ENCODE measurements at regions not wholly inside any gene's neighbourhood (a gene's known extent, or its start where the extent isn't known, plus 50 kb on each side); places are given as distances from the start of the nearest gene placed in this dataset.
"Not testable (repeated sequence)": the region's sequence is repeated elsewhere in the genome, so short reads cannot be mapped to it uniquely, and the experiment has no call there.

DNA sequence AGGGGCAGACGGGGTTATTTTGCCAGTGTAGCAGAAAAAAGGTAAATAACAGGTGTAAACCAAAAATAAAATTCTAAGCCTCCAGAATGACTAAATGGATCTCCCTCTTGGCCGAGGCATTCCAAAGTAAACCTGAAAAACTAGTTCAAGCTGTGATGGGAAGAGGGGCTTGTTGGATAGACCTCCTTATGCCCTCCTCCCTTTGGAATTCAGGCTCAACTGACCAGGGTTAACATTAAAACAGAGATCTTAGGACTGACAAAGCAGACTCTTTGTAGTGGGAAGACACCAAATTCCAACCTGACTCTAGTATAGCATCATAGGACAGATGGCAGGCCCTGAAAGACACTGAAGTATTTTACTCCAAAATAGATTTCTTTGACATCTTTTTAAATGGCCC, 113.8 kb upstream of the ITGB1 start:
- in situ Hi-C loops (cut with MboI; ENCODE audit: low sequenced_read_pairs) = no loop called here

DNA sequence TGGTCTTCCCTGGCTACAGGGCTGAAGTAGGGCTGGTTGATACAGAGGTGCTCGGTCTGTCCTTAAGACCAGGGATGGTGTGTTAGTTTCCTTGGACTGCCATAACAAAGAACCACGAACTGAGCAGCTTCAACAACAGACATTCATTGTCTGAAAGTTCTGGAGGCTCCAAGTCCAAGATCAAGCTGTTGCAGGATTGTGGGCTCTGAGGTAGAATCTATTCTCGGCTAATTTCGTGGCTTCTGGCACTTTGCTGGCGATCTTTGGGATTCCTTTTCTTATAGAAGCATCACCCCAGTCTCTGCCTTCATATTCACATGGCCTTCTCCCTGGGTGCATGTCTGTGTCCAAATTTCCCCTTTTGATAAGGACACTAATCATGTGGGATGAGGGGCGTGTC, 112.1 kb upstream of the ITGB1 start:
- in situ Hi-C loops (cut with MboI; ENCODE audit: low sequenced_read_pairs) = no loop called here

DNA sequence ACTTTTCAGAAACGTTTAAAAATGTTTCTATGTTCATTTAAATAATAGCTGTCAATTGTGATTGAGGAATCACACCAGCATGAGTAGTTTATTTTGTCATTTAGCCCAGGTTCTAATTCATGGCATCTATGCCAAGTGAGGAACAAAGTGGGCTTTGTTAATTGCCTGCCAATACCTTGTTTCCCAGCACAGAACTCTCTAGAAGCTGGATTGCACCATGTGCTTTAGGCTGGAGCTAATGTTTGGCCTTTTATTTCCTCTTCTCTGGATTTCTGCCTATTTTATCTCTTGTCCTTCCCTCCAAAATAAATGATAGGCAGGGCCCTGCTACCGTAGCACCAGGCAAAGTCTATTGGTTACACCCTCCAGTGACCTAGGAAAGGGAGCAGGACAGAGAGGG, 109.9 kb upstream of the ITGB1 start:
- in situ Hi-C loops (cut with MboI; ENCODE audit: low sequenced_read_pairs) = no loop called here

DNA sequence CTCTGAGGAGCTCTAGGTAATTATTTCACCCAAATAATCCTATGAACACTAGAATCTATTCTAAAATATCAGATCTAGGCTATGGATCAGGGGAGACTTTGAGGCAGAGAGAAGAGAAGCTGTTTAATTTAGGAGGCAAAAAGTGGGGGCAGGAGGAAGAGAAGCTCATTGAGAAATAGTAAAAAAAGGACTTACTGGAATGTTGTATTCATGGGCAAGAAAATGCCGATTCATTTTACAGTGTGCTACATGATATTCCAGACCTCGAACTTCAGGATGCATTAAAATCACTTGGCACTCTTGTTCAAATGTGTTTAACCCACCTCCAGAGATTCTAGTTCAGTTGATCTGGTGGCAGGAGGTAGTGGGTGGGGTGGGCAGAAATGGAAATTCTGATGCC, 109.5 kb upstream of the ITGB1 start:
- in situ Hi-C loops (cut with MboI; ENCODE audit: low sequenced_read_pairs) = no loop called here

DNA sequence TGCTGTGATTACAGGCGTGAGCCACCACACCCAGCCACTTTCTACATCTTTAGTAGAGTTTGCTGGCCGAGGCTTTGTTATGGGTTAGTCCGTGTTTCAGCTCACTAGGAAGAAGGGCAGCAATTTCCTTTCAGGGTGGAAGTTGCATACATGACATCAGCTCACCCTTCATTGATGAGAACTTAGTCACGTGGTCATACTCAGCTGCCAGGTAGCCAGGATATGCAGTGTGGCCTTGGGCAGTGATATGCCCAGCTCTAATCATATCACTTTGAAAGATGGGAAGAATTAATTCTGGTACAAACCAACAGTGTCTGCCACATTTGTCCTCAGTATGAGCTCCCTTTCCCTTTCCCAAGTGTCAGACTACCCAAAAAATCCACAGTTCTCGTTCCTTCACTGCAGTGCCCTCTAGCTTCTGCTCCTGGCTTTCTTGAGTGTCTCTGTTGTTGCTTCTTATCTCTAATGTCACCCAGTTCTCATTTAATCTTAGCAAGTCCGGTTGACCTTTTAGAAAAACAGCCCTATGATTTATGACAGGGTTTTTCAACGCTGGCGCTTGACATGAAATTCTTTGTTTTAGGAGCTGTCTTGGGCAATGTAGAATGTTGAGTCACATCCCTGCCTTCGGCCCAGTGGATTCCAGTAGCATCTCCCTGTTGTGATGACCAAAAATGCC, 108.7 kb upstream of the ITGB1 start:
- in situ Hi-C loops (cut with MboI; ENCODE audit: low sequenced_read_pairs) = no loop called here

DNA sequence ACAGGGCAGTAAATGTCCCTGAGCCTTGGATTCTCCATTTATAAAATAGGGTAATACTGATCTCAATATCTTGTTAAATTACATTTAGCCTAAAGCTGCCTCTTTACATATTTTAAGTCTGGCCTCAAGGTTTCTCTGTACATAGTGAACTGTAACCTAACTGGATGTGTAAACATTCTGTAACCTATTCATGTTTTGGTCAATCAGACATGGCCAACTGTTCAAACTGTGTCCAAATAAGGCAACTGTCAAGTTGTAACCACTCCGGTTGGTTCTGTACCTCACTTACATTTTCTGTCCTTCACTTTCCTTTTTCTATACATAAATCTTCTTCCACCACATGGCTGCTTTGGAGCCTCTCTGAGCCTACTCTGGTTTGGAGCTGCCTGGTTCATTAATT, 107.1 kb upstream of the ITGB1 start:
- in situ Hi-C loops (cut with MboI; ENCODE audit: low sequenced_read_pairs) = no loop called here

DNA sequence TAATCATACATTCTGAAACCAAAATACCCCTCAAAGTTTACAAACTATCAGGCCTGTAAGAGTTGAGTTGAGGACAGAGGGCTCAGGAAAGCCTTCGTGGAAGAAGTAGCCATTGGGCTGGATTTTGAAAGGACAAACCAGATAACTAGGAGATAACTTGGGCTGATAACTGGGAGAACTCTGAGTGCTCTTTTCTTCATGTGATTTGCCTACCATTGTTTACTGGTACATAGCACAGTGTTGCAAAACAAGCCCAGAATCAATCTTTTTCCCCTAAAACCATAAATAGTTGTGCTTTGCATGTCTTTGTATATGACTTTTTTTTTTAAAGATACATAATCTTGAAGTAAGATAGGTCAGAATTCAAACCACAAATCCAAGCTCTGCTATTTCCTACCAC, 106.7 kb upstream of the ITGB1 start:
- in situ Hi-C loops (cut with MboI; ENCODE audit: low sequenced_read_pairs) = no loop called here

DNA sequence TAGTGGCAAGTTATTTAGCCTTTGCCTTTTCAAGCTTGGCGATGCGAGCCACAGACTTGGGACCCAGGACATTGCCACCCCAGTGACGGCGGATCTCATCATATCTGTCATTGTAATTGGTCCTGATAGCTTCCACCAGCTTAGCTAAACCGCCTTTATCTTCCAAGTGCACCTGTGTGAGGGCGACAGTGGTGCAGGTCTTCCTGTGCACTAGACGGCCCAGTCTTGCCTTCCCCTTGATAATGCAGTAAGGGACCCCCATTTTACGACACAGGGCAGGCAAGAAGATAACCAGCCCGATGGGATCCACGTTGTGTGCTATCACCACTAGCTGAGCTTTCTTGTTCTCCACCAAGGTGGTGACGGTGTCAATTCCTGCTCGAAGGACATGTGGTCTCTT, 99.6 kb upstream of the ITGB1 start:
- in situ Hi-C loops (cut with MboI; ENCODE audit: low sequenced_read_pairs) = no loop called here

DNA sequence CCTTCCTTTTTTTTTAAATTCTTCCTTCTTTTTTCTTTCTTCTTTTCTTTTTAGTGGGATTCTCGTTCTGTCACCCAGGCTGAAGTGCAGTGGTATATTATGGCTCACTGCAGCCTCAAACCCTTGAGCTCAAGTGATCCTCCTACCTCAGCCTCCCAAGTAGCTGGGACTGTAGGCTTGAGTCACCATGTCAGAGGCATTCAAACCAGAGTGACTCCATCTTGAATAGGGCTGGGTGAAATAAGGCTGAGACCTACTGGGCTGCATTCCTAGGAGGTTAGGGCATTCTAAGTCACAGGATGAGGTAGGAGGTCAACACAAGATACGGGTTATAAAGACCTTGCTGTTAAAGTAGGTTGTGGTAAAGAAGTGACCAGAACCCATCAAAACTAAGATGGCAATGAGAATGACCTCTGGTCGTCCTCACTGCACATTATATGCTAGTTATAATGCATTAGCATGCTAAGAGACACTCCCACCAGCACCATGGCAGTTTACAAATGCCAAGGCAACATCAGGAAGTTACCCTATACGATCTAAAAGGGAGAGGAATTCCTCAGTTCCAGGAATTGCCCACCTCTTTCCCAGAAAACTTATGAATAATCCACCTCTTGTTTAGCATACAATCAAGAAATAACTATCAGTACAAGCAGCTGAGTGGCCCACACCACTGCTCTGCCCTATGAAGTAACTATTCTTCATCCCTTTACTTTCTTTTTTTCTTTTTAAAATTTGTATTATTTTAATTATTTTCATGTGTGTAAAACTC, 99.0 kb upstream of the ITGB1 start:
- in situ Hi-C loops (cut with MboI; ENCODE audit: low sequenced_read_pairs) = no loop called here

DNA sequence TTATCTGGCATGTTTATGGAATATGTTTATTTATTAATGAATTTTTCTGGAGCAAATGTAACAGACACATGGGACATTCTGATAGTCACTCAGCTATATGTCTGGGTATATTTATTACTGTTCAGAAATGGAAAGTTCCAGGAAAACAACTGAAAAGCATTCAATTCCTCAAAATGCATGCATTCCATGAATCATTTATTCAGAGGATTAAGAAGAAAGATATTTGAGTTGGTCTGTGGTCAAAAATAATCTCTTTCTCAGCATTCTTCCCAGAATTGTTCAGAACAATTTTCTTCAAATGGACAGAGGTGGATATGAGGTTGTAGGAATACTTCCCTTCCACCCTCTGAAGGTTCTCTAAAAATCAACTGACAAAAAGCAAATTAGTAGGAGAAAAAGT, 97.6 kb upstream of the ITGB1 start:
- in situ Hi-C loops (cut with MboI; ENCODE audit: low sequenced_read_pairs) = no loop called here

DNA sequence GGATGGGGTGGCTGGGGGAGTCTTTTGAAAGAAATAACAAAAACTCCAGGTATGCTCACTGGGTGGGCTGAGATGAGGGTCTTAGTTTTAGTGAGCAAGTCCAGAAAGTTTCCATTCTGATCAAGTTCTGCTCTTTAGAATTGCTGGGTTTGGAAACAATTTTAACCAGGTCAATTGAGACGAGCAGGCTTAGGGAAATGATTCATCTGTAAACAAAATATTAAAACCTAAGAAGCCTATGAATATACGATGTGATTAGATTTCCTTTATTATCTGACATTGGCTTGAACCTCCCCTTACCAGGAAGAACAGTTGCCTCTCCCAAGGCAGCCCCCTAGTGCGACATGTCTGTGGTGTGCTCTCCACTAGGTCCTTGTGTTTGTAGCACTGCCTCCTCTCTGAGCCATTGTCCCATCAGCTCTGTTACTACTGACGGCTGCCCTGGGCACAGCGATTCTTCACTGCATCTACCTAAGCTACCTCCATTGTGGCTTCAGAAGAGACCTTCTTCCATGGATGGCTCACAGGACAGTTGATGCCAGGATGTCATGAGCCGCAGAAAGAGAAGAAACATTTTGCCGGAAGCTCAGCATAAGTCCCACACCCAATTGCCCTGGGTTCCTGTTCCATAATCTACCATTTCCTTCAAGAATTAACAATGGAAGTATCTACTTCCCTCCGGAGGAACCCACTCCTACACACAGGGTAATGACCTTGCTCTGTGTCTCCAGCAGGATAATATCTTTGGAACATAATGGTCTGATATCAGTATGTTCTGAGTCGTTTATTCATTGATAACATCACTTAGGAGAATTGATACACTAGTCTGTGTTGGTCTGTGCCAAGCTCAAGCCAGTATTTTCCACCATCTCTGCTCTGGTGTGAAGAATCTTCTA, 95.1 kb upstream of the ITGB1 start:
- in situ Hi-C loops (cut with MboI; ENCODE audit: low sequenced_read_pairs) = no loop called here

DNA sequence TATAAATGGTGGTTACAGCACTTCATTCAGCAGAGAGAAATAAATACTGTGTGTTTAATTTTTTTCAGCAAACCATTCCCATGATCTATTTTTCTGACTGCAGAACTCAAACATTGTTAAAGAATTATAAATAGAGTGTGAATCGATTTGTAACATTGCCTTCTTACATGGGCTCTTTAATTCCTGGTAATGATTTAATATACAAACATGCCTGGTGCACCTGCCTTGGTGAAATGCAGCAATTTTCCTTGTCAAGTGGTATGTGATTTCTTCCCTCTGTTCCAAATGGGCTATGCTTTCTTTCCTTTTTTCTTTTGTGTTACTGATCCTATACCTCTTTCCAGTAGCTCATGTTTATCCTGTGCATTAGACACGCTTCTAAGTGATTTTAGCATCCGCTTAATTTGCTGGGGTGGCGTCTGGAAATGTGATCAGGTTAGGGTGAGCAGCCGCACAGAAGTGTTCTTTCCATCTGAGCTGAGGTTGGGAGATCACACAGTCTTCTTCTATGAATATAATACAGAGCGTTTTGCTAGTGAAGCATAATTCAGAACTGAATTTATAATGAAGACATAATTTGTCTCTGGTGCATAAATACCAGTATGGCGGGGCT, 94.3 kb upstream of the ITGB1 start:
- in situ Hi-C loops (cut with MboI; ENCODE audit: low sequenced_read_pairs) = no loop called here

DNA sequence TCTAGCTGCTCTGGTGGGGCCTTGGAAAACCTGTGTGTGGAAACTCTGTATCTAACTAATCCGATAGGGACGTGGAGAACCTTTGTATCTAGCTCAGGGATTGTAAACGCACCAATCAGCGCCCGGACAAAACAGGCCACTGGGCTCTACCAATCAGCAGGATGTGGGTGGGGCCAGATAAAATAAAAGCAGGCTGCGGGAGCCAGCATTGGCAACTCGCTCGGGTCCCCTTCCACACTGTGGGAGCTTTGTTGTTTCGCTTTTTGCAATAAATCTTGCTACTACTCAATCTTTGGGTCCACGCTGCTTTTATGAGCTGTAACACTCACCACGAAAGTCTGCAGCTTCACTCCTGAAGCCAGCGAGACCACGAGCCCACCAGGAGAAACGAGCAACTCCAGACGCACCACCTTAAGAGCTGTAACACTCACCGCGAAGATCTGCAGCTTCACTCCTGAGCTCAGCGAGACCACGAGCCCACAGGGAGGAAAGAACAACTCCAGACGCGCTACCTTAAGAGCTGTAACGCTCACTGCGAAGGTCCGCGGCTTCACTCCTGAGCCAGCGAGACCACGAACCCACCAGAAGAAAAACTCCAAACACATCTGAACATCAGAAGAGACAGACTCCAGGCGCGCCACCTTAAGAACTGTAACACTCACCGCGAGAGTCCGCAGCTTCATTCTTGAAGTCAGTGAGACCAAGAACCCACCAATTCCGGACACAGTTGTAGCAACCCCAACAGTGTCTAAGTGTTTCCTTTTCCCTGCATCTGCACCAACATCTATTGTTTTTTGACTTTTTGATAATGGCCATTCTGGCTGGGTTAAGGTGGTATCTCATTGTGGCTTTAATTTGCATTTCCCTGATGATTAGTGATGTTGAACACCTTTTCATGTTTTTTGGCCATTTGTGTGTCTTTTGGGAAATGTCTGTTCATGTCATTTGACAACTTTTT, 92.2 kb upstream of the ITGB1 start:
- in situ Hi-C loops (cut with MboI; ENCODE audit: low sequenced_read_pairs) = not testable (repeated sequence)

DNA sequence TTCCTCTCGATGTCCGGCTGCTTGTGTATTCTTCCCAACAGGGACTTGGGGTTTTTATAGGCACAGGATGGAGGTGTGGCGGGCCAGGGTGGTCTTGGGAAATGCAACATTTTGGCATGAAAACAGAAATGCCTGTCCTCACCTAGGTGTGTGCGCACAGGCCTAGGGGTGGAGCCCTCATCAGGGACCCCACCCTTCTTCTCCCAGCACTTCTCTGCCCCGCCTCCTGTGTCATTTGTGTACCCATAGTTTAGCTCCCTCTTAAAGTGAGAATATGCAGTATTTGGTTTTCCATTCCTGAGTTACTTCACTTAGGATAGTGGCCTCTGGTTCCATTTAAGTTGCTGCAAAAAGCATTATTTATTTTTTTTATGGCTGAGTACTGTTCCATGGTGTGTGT, 90.2 kb upstream of the ITGB1 start:
- in situ Hi-C loops (cut with MboI; ENCODE audit: low sequenced_read_pairs) = no loop called here

DNA sequence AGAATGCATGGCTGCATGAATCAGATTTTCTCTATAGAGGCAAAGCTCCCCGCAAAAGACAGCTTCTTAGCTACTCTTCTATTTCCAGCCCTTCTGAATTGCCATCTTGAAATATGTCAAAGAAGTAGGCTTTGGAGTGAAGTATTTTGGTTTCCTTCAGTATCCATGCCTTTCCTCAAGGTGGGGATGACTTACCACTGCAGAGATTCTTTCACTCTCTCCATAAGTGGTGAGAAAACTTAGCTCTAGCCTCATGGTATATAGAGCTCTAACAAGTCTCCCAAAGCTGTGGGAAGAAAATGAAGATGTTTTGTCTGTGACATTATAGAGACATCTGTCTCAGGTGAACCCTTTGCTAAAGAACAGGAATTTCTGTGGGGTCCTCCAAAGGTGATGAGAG, 89.6 kb upstream of the ITGB1 start:
- in situ Hi-C loops (cut with MboI; ENCODE audit: low sequenced_read_pairs) = no loop called here

DNA sequence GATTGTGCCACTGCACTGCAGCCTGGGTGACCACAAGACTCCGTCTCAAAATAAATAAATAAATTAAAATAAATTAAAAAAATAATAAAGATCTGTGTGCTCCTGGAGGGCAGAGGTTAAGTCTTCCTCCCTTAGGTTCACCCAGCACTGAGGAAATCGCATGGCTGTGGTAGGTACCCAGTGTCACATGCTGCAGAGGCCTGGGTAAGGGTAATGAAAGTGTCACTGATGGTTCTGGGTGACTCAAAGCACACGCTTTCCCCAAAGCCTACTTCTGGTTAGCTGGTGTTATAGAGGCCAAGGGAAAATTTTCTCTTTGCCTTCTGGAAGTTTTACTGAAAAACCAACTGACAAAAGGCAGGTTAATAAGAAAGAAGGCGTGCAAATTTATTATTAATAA, 88.8 kb upstream of the ITGB1 start:
- in situ Hi-C loops (cut with MboI; ENCODE audit: low sequenced_read_pairs) = no loop called here

DNA sequence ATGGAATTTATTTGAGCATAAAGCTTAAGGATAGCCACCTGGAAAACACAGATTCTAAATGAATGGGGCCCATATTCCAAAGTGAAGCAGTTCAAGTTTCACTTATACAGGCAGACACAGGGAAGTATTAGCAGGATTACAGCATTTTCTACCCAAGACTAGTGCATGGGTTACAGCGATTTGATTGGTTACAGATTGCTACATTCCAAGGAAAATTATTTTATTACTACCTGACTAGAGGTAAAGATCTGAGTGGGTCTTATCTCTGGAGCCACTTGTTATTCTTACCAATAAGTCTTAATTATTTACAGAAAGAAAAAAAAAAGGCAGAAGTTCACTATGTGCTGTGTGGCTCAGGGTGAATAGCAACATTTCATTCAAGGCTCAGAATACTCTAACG, 87.4 kb upstream of the ITGB1 start:
- in situ Hi-C loops (cut with MboI; ENCODE audit: low sequenced_read_pairs) = no loop called here

DNA sequence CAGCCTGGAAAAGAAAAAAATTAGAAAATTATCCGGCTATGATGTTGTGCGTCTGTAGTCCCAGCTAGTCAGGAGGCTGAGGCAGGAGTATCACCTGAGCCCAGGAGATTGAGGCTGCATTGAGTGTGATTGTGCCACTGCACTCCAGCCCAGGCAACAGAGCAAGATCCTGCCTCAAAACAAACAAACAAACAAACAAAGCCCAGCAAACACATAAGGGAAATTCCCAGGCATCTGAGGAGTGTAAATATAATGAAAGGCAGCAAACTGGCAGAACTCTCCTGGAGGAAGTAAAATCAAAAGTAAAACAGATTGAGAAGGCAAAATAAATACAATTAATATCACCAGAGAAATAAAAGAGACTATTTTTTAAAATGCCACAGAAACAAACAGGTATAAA, 84.5 kb upstream of the ITGB1 start:
- in situ Hi-C loops (cut with MboI; ENCODE audit: low sequenced_read_pairs) = no loop called here

DNA sequence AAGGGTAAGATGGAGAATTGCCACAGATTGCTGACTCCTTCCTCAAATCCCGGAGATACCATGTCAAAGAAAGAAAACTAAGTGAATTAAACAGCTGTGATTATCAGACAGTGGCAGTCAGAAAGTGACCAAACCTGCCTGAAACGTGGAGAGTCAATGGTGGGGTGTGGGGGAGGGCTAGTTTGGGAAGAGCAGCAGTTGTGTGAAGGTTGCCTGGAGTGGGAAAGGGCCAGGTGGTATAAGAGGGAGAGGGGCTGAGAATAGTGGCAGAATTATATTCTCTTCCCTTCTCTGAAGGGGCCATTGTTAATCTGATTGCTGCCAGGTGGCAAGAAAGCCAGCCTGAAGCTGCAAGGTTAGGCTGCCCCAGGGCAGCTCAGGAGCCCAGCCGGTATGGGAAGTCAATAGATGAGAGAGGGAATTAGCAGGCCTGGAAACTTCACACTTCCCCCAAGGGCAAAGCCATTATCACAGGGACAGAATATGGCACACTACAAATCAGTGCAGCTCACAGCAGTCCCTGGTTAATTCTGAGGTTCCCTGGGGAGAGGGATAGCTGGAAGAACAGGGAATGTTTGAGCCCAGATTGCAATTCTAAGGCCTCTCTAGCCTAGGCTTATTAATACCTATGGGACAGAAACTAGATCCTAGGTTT, 83.9 kb upstream of the ITGB1 start:
- in situ Hi-C loops (cut with MboI; ENCODE audit: low sequenced_read_pairs) = no loop called here

DNA sequence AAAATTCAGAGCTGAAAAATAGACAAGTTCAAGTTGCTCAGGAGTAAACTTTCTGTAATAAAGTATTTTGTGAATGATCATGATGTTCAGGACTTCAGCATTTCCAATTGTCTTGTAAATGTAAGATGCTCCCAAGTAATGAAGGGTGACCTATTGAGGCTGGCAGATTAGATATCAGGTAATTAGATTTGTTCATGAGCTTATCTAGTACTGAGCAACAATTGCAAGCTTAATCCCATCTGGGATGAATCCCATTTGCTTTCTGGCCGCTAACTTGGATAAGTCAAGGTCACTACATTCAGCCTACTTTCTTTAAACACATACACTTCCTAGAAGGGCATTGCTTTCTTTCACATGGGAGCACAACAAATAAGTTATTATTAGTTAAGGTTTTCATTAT, 82.4 kb upstream of the ITGB1 start:
- in situ Hi-C loops (cut with MboI; ENCODE audit: low sequenced_read_pairs) = no loop called here
